WI38 (cell line): ENCODE measurements at regions not wholly inside any gene's neighbourhood (a gene's known extent, or its start where the extent isn't known, plus 50 kb on each side); places are given as distances from the start of the nearest gene placed in this dataset.

Experiments
- H3K4me3 ChIP-seq: 2 replicates; pipeline ENCODE4 v1.5.1; 2011; ENCODE audit warnings: low read depth, mild to moderate bottlenecking, control low read depth, low read length
- CTCF ChIP-seq: IDR thresholded peaks from 2 replicates; pipeline ENCODE4 v1.5.1; 2012; ENCODE audit warnings: low read depth, mild to moderate bottlenecking, control low read depth, low read length

- no peak overlapping the region for H3K4me3 ChIP-seq
- no peak for TF ChIP-seq CTCF
Observed at GRCh38 chr4:156505341-156505955, 466.2 kb downstream of the PDGFC start.

- no peak overlapping the region for H3K4me3 ChIP-seq
Observed at GRCh38 chr4:156503119-156503518, 468.5 kb downstream of the PDGFC start.

GRCh38 chr4:156501962-156502361 lies 469.6 kb downstream of the PDGFC start:
- no peak for TF ChIP-seq CTCF
- H3K4me3 ChIP-seq = no peak overlapping the region

More at GRCh38 chr4:156503119-156503518, 468.5 kb downstream of the PDGFC start:
- TF ChIP-seq CTCF = no peak

GRCh38 chr4:156499684-156500083 lies 471.9 kb downstream of the PDGFC start:
- TF ChIP-seq CTCF = no peak

DNA sequence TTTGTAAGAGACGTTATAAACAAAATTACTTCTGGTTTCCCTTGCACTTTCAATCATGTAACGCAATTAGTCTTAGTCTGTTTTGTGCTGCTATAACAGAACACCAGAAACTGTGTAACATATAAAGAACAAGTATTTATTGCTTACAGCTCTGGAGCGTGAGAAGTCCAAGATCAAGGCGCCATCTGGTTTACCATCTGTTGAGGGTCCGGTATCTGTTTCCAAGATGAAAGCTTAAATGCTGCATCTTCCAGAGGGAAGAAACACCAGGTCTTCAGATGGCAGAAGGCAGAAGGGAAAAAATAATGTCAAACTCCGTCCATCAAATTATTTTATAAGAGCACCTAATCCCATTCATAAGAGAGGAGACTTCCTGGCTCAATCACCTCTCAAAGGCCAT lies 474.1 kb downstream of the PDGFC start:
- TF ChIP-seq CTCF = no peak

More at GRCh38 chr4:156499684-156500083, 471.9 kb downstream of the PDGFC start:
- H3K4me3 ChIP-seq = no peak overlapping the region

DNA sequence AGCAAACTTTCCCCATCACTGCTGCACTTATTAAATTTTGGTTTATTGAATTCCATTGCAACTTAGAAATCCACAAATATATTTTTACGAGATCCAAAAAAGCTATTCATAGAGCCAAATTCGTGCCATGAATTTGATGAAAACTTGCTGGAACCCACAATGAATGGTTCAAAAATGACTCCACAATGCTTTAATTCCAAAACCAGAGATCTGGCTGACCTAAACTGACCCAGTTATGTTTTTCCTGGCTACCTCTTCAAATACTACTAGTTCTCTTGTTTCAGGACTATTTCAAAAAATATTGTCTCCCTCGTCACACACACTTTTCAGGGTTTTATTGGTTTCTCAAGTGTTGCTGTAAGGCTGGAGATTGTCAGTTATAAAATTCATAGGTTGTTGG lies 474.8 kb downstream of the PDGFC start:
- TF ChIP-seq CTCF = no peak

More for the DNA sequence above, 474.1 kb downstream of the PDGFC start:
- H3K4me3 ChIP-seq = no peak overlapping the region

GRCh38 chr4:156495836-156496235 lies 475.8 kb downstream of the PDGFC start:
- TF ChIP-seq CTCF = no peak
- H3K4me3 ChIP-seq = no peak overlapping the region

More for the DNA sequence above, 474.8 kb downstream of the PDGFC start:
- no peak overlapping the region for H3K4me3 ChIP-seq
